ENCODE measurements at regions not wholly inside any gene's neighbourhood (a gene's known extent, or its start where the extent isn't known, plus 50 kb on each side); places are given as distances from the start of the nearest gene placed in this dataset.

GRCh38 chr15:97143592-97144376, 813.3 kb downstream of the NR2F2 start:
- CTCF ChIA-PET: no interaction called here
- POLR2A ChIA-PET: no interaction called here
- DNase-seq (ENCODE audit: extremely low spot score): no peak
- TF ChIP-seq CTCF (IDR thresholded peaks at IDR 0.05; ENCODE audit: control extremely low read depth, extremely low read depth, low read depth, missing control alignments): no peak

- no peak for DNase-seq (ENCODE audit: extremely low spot score)
- CTCF ChIA-PET: no interaction called here
- TF ChIP-seq CTCF (IDR thresholded peaks at IDR 0.05; ENCODE audit: control extremely low read depth, extremely low read depth, low read depth, missing control alignments): no peak
- POLR2A ChIA-PET: no interaction called here
Measured at GRCh38 chr15:97144377-97144711, 813.8 kb downstream of the NR2F2 start.

GRCh38 chr15:97146929-97147870, 813.3 kb upstream of the ARRDC4 start:
- CTCF ChIA-PET: no interaction called here
- no peak for DNase-seq (ENCODE audit: extremely low spot score)
- POLR2A ChIA-PET: no interaction called here
- TF ChIP-seq CTCF (IDR thresholded peaks at IDR 0.05; ENCODE audit: control extremely low read depth, extremely low read depth, low read depth, missing control alignments): no peak

- no peak for TF ChIP-seq CTCF (IDR thresholded peaks at IDR 0.05; ENCODE audit: control extremely low read depth, extremely low read depth, low read depth, missing control alignments)
- ChIA-PET POLR2A (no interaction called here), CTCF (no interaction called here)
- DNase-seq (ENCODE audit: extremely low spot score): no peak
Measured at GRCh38 chr15:97153356-97153965, 807.0 kb upstream of the ARRDC4 start.

GRCh38 chr15:97156739-97157265, 803.7 kb upstream of the ARRDC4 start:
- ChIA-PET CTCF (interaction anchor here (1.0 kb wide), 1 partner anchor 31 kb away, joined by 3 read pairs; no protein-coding TSS in a partner anchor), POLR2A (no interaction called here)
- no peak for TF ChIP-seq CTCF (IDR thresholded peaks at IDR 0.05; ENCODE audit: control extremely low read depth, extremely low read depth, low read depth, missing control alignments)
- DNase-seq (ENCODE audit: extremely low spot score): no peak

GRCh38 chr15:97162805-97163495, 797.6 kb upstream of the ARRDC4 start:
- DNase-seq (ENCODE audit: extremely low spot score): no peak
- ChIA-PET POLR2A (no interaction called here), CTCF (no interaction called here)
- TF ChIP-seq CTCF (IDR thresholded peaks at IDR 0.05; ENCODE audit: control extremely low read depth, extremely low read depth, low read depth, missing control alignments): no peak

Measured in GM10248 (cell line).